ENCODE measurements at regions not wholly inside any gene's neighbourhood (a gene's known extent, or its start where the extent isn't known, plus 50 kb on each side); places are given as distances from the start of the nearest gene placed in this dataset.

GRCh38 chr3:159856590-159857104, 132.0 kb upstream of the IL12A start:
- Histone ChIP-seq H3K4me1 (ENCODE audit: low read length) (peaks cover 29% of the 10 kb centered on the region), H2AFZ (ENCODE audit: low read length) (no peak overlapping the region), H3K27me3 (replicated peaks; ENCODE audit: insufficient read depth, low read length) (no peaks in the 10 kb centered on the region), H3K9me3 (replicated peaks; ENCODE audit: insufficient read depth, low read length) (no peaks in the 10 kb centered on the region), H3K9ac (ENCODE audit: low read length) (no peak overlapping the region), H3K4me2 (ENCODE audit: low read depth, low read length) (no peak overlapping the region), H4K20me1 (ENCODE audit: insufficient read depth, low read length) (no peaks in the 10 kb centered on the region), H3K36me3 (replicated peaks; ENCODE audit: insufficient read depth, low read length) (no peaks in the 10 kb centered on the region), H3F3A (ENCODE audit: insufficient read depth, low read length) (peaks cover 7% of the 10 kb centered on the region; the same call in 1 of the 2 replicates), H3K9me2 (replicated peaks; ENCODE audit: insufficient read depth, low read length) (no peaks in the 10 kb centered on the region), H3K27ac (ENCODE audit: low read length) (no peak overlapping the region), H3K79me2 (ENCODE audit: low read length) (no peaks in the 10 kb centered on the region), H3K4me3 (ENCODE audit: low read length) (no peak overlapping the region)
- DNase-seq: no peak
- no peak for TF ChIP-seq EZH2 (optimal IDR thresholded peaks at IDR 0.05; ENCODE audit: low read depth, low read length)
- no peak for TF ChIP-seq CTCF (IDR thresholded peaks at IDR 0.05; ENCODE audit: low read length)
- no peak for TF ChIP-seq EZH2phosphoT487 (IDR thresholded peaks at IDR 0.05; ENCODE audit: low read length)

GRCh38 chr3:159857840-159858239, 130.8 kb upstream of the IL12A start:
- no peaks in the 10 kb centered on the region for H3K27me3 ChIP-seq (replicated peaks; ENCODE audit: insufficient read depth, low read length)
- no peak overlapping the region for H2AFZ ChIP-seq (ENCODE audit: low read length)
- H3F3A ChIP-seq (ENCODE audit: insufficient read depth, low read length): peaks cover 2% of the 10 kb centered on the region; the same call in 1 of the 2 replicates
- no peaks in the 10 kb centered on the region for H3K9me2 ChIP-seq (replicated peaks; ENCODE audit: insufficient read depth, low read length)
- no peak overlapping the region for H3K4me2 ChIP-seq (ENCODE audit: low read depth, low read length)
- TF ChIP-seq CTCF (IDR thresholded peaks at IDR 0.05; ENCODE audit: low read length) (no peak), EZH2 (optimal IDR thresholded peaks at IDR 0.05; ENCODE audit: low read depth, low read length) (no peak), EZH2phosphoT487 (IDR thresholded peaks at IDR 0.05; ENCODE audit: low read length) (no peak)
- H3K79me2 ChIP-seq (ENCODE audit: low read length): no peaks in the 10 kb centered on the region
- no peaks in the 10 kb centered on the region for H3K36me3 ChIP-seq (replicated peaks; ENCODE audit: insufficient read depth, low read length)
- H3K27ac ChIP-seq (ENCODE audit: low read length): no peak overlapping the region
- H3K4me1 ChIP-seq (ENCODE audit: low read length): peaks cover 27% of the 10 kb centered on the region
- no peak for DNase-seq
- H3K4me3 ChIP-seq (ENCODE audit: low read length): no peak overlapping the region
- no peak overlapping the region for H3K9ac ChIP-seq (ENCODE audit: low read length)
- H4K20me1 ChIP-seq (ENCODE audit: insufficient read depth, low read length): no peaks in the 10 kb centered on the region
- no peaks in the 10 kb centered on the region for H3K9me3 ChIP-seq (replicated peaks; ENCODE audit: insufficient read depth, low read length)

- no peak for DNase-seq
- Histone ChIP-seq H3K27me3 (replicated peaks; ENCODE audit: insufficient read depth, low read length) (no peaks in the 10 kb centered on the region), H3K9me3 (replicated peaks; ENCODE audit: insufficient read depth, low read length) (no peaks in the 10 kb centered on the region), H3K36me3 (replicated peaks; ENCODE audit: insufficient read depth, low read length) (no peaks in the 10 kb centered on the region), H3K4me3 (ENCODE audit: low read length) (no peak overlapping the region), H3K9ac (ENCODE audit: low read length) (no peak overlapping the region), H3K27ac (ENCODE audit: low read length) (no peak overlapping the region), H3K79me2 (ENCODE audit: low read length) (no peaks in the 10 kb centered on the region), H3K4me1 (ENCODE audit: low read length) (peaks cover 19% of the 10 kb centered on the region), H2AFZ (ENCODE audit: low read length) (no peak overlapping the region), H3K4me2 (ENCODE audit: low read depth, low read length) (no peak overlapping the region), H3F3A (ENCODE audit: insufficient read depth, low read length) (no peaks in the 10 kb centered on the region), H3K9me2 (replicated peaks; ENCODE audit: insufficient read depth, low read length) (no peaks in the 10 kb centered on the region), H4K20me1 (ENCODE audit: insufficient read depth, low read length) (no peaks in the 10 kb centered on the region)
- no peak for TF ChIP-seq EZH2 (optimal IDR thresholded peaks at IDR 0.05; ENCODE audit: low read depth, low read length)
Measured at GRCh38 chr3:159858650-159859049, 130.0 kb upstream of the IL12A start.

- H3K79me2 ChIP-seq (ENCODE audit: low read length): no peaks in the 10 kb centered on the region
- H3K4me2 ChIP-seq (ENCODE audit: low read depth, low read length): no peak overlapping the region
- no peaks in the 10 kb centered on the region for H3K27me3 ChIP-seq (replicated peaks; ENCODE audit: insufficient read depth, low read length)
- TF ChIP-seq EZH2 (optimal IDR thresholded peaks at IDR 0.05; ENCODE audit: low read depth, low read length): no peak
- TF ChIP-seq CTCF (IDR thresholded peaks at IDR 0.05; ENCODE audit: low read length): no peak
- no peak for TF ChIP-seq EZH2phosphoT487 (IDR thresholded peaks at IDR 0.05; ENCODE audit: low read length)
- no peak overlapping the region for H3K9ac ChIP-seq (ENCODE audit: low read length)
- H3K4me1 ChIP-seq (ENCODE audit: low read length): peaks cover 15% of the 10 kb centered on the region
- H3K9me2 ChIP-seq (replicated peaks; ENCODE audit: insufficient read depth, low read length): no peaks in the 10 kb centered on the region
- no peaks in the 10 kb centered on the region for H3F3A ChIP-seq (ENCODE audit: insufficient read depth, low read length)
- H2AFZ ChIP-seq (ENCODE audit: low read length): no peak overlapping the region
- no peak overlapping the region for H3K27ac ChIP-seq (ENCODE audit: low read length)
- DNase-seq: no peak
- H3K36me3 ChIP-seq (replicated peaks; ENCODE audit: insufficient read depth, low read length): no peaks in the 10 kb centered on the region
- H4K20me1 ChIP-seq (ENCODE audit: insufficient read depth, low read length): no peaks in the 10 kb centered on the region
- no peaks in the 10 kb centered on the region for H3K9me3 ChIP-seq (replicated peaks; ENCODE audit: insufficient read depth, low read length)
- H3K4me3 ChIP-seq (ENCODE audit: low read length): no peak overlapping the region
Measured at GRCh38 chr3:159859424-159859823, 129.2 kb upstream of the IL12A start.

Data from MM.1S (cell line).